ENCODE measurements at regions not wholly inside any gene's neighbourhood (a gene's known extent, or its start where the extent isn't known, plus 50 kb on each side); places are given as distances from the start of the nearest gene placed in this dataset.

GRCh38 chr3:168813225-168813802 is 717.6 kb upstream of the GOLIM4 start:
- Histone ChIP-seq H3K9ac (ENCODE audit: low read length) (no peak overlapping the region), H4K20me1 (ENCODE audit: insufficient read depth) (no peaks in the 10 kb centered on the region), H3K27ac (ENCODE audit: low read length) (peak overlapping the region; percentile 1), H3K9me3 (ENCODE audit: low read length) (no peaks in the 10 kb centered on the region), H3K9me2 (ENCODE audit: insufficient read depth, low read length) (no peaks in the 10 kb centered on the region), H3F3A (ENCODE audit: insufficient read depth, low read length, poor library complexity, severe bottlenecking) (no peaks in the 10 kb centered on the region), H3K36me3 (ENCODE audit: insufficient read depth, low read length) (no peaks in the 10 kb centered on the region), H2AFZ (ENCODE audit: low read depth, low read length) (no peak overlapping the region), H3K4me3 (ENCODE audit: low read length) (no peak overlapping the region), H3K4me2 (ENCODE audit: low read length) (no peak overlapping the region), H3K27me3 (ENCODE audit: insufficient read depth, low read depth, low read length) (no peaks in the 10 kb centered on the region), H3K79me2 (replicated peaks; ENCODE audit: insufficient read depth, low read length) (no peaks in the 10 kb centered on the region)
- peak; percentile 49 for TF ChIP-seq EP300 (conservative IDR thresholded peaks at IDR 0.05; ENCODE audit: poor library complexity, severe bottlenecking)
- TF ChIP-seq, protein P1, sequence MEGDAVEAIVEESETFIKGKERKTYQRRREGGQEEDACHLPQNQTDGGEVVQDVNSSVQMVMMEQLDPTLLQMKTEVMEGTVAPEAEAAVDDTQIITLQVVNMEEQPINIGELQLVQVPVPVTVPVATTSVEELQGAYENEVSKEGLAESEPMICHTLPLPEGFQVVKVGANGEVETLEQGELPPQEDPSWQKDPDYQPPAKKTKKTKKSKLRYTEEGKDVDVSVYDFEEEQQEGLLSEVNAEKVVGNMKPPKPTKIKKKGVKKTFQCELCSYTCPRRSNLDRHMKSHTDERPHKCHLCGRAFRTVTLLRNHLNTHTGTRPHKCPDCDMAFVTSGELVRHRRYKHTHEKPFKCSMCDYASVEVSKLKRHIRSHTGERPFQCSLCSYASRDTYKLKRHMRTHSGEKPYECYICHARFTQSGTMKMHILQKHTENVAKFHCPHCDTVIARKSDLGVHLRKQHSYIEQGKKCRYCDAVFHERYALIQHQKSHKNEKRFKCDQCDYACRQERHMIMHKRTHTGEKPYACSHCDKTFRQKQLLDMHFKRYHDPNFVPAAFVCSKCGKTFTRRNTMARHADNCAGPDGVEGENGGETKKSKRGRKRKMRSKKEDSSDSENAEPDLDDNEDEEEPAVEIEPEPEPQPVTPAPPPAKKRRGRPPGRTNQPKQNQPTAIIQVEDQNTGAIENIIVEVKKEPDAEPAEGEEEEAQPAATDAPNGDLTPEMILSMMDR (IDR thresholded peaks at IDR 0.05; ENCODE audit: poor library complexity, severe bottlenecking): no peak
- no peak for TF ChIP-seq SMC3 (conservative IDR thresholded peaks at IDR 0.05; ENCODE audit: poor library complexity)
- TF ChIP-seq RAD21 (conservative IDR thresholded peaks at IDR 0.05): no peak
- no peak for TF ChIP-seq MXI1 (conservative IDR thresholded peaks at IDR 0.05; ENCODE audit: poor library complexity, severe bottlenecking)
- peak; percentile 34 for TF ChIP-seq POLR2AphosphoS5 (IDR thresholded peaks at IDR 0.05)
- TF ChIP-seq, protein P2, sequence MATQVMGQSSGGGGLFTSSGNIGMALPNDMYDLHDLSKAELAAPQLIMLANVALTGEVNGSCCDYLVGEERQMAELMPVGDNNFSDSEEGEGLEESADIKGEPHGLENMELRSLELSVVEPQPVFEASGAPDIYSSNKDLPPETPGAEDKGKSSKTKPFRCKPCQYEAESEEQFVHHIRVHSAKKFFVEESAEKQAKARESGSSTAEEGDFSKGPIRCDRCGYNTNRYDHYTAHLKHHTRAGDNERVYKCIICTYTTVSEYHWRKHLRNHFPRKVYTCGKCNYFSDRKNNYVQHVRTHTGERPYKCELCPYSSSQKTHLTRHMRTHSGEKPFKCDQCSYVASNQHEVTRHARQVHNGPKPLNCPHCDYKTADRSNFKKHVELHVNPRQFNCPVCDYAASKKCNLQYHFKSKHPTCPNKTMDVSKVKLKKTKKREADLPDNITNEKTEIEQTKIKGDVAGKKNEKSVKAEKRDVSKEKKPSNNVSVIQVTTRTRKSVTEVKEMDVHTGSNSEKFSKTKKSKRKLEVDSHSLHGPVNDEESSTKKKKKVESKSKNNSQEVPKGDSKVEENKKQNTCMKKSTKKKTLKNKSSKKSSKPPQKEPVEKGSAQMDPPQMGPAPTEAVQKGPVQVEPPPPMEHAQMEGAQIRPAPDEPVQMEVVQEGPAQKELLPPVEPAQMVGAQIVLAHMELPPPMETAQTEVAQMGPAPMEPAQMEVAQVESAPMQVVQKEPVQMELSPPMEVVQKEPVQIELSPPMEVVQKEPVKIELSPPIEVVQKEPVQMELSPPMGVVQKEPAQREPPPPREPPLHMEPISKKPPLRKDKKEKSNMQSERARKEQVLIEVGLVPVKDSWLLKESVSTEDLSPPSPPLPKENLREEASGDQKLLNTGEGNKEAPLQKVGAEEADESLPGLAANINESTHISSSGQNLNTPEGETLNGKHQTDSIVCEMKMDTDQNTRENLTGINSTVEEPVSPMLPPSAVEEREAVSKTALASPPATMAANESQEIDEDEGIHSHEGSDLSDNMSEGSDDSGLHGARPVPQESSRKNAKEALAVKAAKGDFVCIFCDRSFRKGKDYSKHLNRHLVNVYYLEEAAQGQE (IDR thresholded peaks at IDR 0.05; ENCODE audit: borderline replicate concordance): no peak
- TF ChIP-seq TAF1 (IDR thresholded peaks at IDR 0.05; ENCODE audit: low read depth): no peak
- TF ChIP-seq EZH2 (IDR thresholded peaks at IDR 0.05; ENCODE audit: borderline replicate concordance, insufficient read depth, low read length, poor library complexity, severe bottlenecking): no peak

DNA sequence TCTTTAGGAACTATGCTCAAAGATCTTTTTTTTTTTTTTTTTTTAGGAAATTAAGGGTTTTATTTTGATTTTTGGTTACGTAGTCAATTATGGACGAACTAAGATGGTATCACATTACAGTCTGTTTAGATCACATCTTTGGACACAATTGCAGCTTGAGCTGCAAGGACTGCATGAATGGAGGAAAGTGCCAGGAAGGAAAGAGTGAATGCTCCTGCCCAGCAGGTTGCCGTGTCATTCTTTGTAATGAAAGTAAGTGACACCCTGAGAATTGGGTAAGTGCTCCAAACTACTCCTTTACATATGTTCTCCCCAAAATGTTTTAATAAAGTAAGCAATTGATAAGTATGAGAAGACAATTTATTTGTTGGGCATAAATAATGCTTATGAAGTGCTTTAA is 716.5 kb upstream of the GOLIM4 start:
- no peaks in the 10 kb centered on the region for H3K9me3 ChIP-seq (ENCODE audit: low read length)
- no peaks in the 10 kb centered on the region for H3K9me2 ChIP-seq (ENCODE audit: insufficient read depth, low read length)
- H2AFZ ChIP-seq (ENCODE audit: low read depth, low read length): no peak overlapping the region
- no peak overlapping the region for H3K27ac ChIP-seq (ENCODE audit: low read length)
- no peaks in the 10 kb centered on the region for H3K27me3 ChIP-seq (ENCODE audit: insufficient read depth, low read depth, low read length)
- H4K20me1 ChIP-seq (ENCODE audit: insufficient read depth): no peaks in the 10 kb centered on the region
- H3K4me3 ChIP-seq (ENCODE audit: low read length): no peak overlapping the region
- H3K4me2 ChIP-seq (ENCODE audit: low read length): no peak overlapping the region
- H3K79me2 ChIP-seq (replicated peaks; ENCODE audit: insufficient read depth, low read length): no peaks in the 10 kb centered on the region
- no peaks in the 10 kb centered on the region for H3F3A ChIP-seq (ENCODE audit: insufficient read depth, low read length, poor library complexity, severe bottlenecking)
- H3K36me3 ChIP-seq (ENCODE audit: insufficient read depth, low read length): no peaks in the 10 kb centered on the region
- peak; percentile 22 for TF ChIP-seq POLR2AphosphoS5 (IDR thresholded peaks at IDR 0.05)
- TF ChIP-seq, protein P2 (IDR thresholded peaks at IDR 0.05; ENCODE audit: borderline replicate concordance): no peak
- no peak overlapping the region for H3K9ac ChIP-seq (ENCODE audit: low read length)
